ENCODE measurements at regions not wholly inside any gene's neighbourhood (a gene's known extent, or its start where the extent isn't known, plus 50 kb on each side); places are given as distances from the start of the nearest gene placed in this dataset.

GRCh38 chr12:128111333-128111732 is 155.6 kb upstream of the TMEM132C start:
- TF ChIP-seq YY1 (IDR thresholded peaks at IDR 0.05; ENCODE audit: low read depth) (no peak), USF1 (IDR thresholded peaks at IDR 0.05) (no peak), NFIC (IDR thresholded peaks at IDR 0.05) (no peak)

GRCh38 chr12:128111951-128112350 is 155.0 kb upstream of the TMEM132C start:
- no peak for TF ChIP-seq TEAD4 (IDR thresholded peaks at IDR 0.05)
- no peak for TF ChIP-seq YY1 (IDR thresholded peaks at IDR 0.05; ENCODE audit: low read depth)
- no peak for TF ChIP-seq MAX (IDR thresholded peaks at IDR 0.05)
- TF ChIP-seq FOXM1 (IDR thresholded peaks at IDR 0.05; ENCODE audit: borderline replicate concordance, low read depth), result no peak
- no peak for TF ChIP-seq TCF12 (IDR thresholded peaks at IDR 0.05; ENCODE audit: low read depth)
- no peak for TF ChIP-seq ZBTB7A (IDR thresholded peaks at IDR 0.05; ENCODE audit: low read depth)
- TF ChIP-seq CREB1 (IDR thresholded peaks at IDR 0.05; ENCODE audit: low read depth), result no peak
- no peak for TF ChIP-seq USF1 (IDR thresholded peaks at IDR 0.05)

- TF ChIP-seq YY1 (IDR thresholded peaks at IDR 0.05; ENCODE audit: low read depth) (no peak), NFIC (IDR thresholded peaks at IDR 0.05) (no peak), FOXM1 (IDR thresholded peaks at IDR 0.05; ENCODE audit: borderline replicate concordance, low read depth) (no peak), TCF12 (IDR thresholded peaks at IDR 0.05; ENCODE audit: low read depth) (no peak), RAD21 (IDR thresholded peaks at IDR 0.05; ENCODE audit: low read depth) (no peak), MAX (IDR thresholded peaks at IDR 0.05) (no peak), CREB1 (IDR thresholded peaks at IDR 0.05; ENCODE audit: low read depth) (no peak)
Measured at GRCh38 chr12:128114485-128114884, 152.5 kb upstream of the TMEM132C start.

GRCh38 chr12:128116537-128116936 is 150.4 kb upstream of the TMEM132C start:
- TF ChIP-seq EP300 (IDR thresholded peaks at IDR 0.05; ENCODE audit: borderline replicate concordance) (no peak), FOXM1 (IDR thresholded peaks at IDR 0.05; ENCODE audit: borderline replicate concordance, low read depth) (no peak), CREB1 (IDR thresholded peaks at IDR 0.05; ENCODE audit: low read depth) (no peak), YY1 (IDR thresholded peaks at IDR 0.05; ENCODE audit: low read depth) (no peak), RAD21 (IDR thresholded peaks at IDR 0.05; ENCODE audit: low read depth) (no peak), NFIC (IDR thresholded peaks at IDR 0.05) (no peak), TAF1 (IDR thresholded peaks at IDR 0.05; ENCODE audit: low read depth) (no peak), MAX (IDR thresholded peaks at IDR 0.05) (no peak), ZBTB7A (IDR thresholded peaks at IDR 0.05; ENCODE audit: low read depth) (no peak), USF1 (IDR thresholded peaks at IDR 0.05) (no peak)

GRCh38 chr12:128120035-128120434 is 146.9 kb upstream of the TMEM132C start:
- TF ChIP-seq EP300 (IDR thresholded peaks at IDR 0.05; ENCODE audit: borderline replicate concordance) (no peak), YY1 (IDR thresholded peaks at IDR 0.05; ENCODE audit: low read depth) (no peak), FOXM1 (IDR thresholded peaks at IDR 0.05; ENCODE audit: borderline replicate concordance, low read depth) (no peak), USF1 (IDR thresholded peaks at IDR 0.05) (no peak), TEAD4 (IDR thresholded peaks at IDR 0.05) (no peak), EGR1 (IDR thresholded peaks at IDR 0.05) (no peak), NFIC (IDR thresholded peaks at IDR 0.05) (no peak), TCF12 (IDR thresholded peaks at IDR 0.05; ENCODE audit: low read depth) (no peak), CREB1 (IDR thresholded peaks at IDR 0.05; ENCODE audit: low read depth) (no peak)

GRCh38 chr12:128121424-128121823 is 145.5 kb upstream of the TMEM132C start:
- TF ChIP-seq EP300 (IDR thresholded peaks at IDR 0.05; ENCODE audit: borderline replicate concordance), result no peak
- TF ChIP-seq TCF12 (IDR thresholded peaks at IDR 0.05; ENCODE audit: low read depth), result no peak
- no peak for TF ChIP-seq REST (IDR thresholded peaks at IDR 0.05; ENCODE audit: low read depth)
- TF ChIP-seq ZBTB7A (IDR thresholded peaks at IDR 0.05; ENCODE audit: low read depth), result no peak
- TF ChIP-seq RAD21 (IDR thresholded peaks at IDR 0.05; ENCODE audit: low read depth), result no peak

- no peak for TF ChIP-seq CEBPB (IDR thresholded peaks at IDR 0.05)
- no peak for TF ChIP-seq RAD21 (IDR thresholded peaks at IDR 0.05; ENCODE audit: low read depth)
- TF ChIP-seq YY1 (IDR thresholded peaks at IDR 0.05; ENCODE audit: low read depth), result no peak
- TF ChIP-seq REST (IDR thresholded peaks at IDR 0.05; ENCODE audit: low read depth), result no peak
- no peak for TF ChIP-seq NFIC (IDR thresholded peaks at IDR 0.05)
- no peak for TF ChIP-seq TEAD4 (IDR thresholded peaks at IDR 0.05)
- no peak for TF ChIP-seq CREB1 (IDR thresholded peaks at IDR 0.05; ENCODE audit: low read depth)
- TF ChIP-seq EP300 (IDR thresholded peaks at IDR 0.05; ENCODE audit: borderline replicate concordance), result no peak
- no peak for TF ChIP-seq USF1 (IDR thresholded peaks at IDR 0.05)
- TF ChIP-seq FOXM1 (IDR thresholded peaks at IDR 0.05; ENCODE audit: borderline replicate concordance, low read depth), result no peak
- no peak for TF ChIP-seq TAF1 (IDR thresholded peaks at IDR 0.05; ENCODE audit: low read depth)
- TF ChIP-seq ZBTB7A (IDR thresholded peaks at IDR 0.05; ENCODE audit: low read depth), result no peak
- no peak for TF ChIP-seq MAX (IDR thresholded peaks at IDR 0.05)
- TF ChIP-seq EGR1 (IDR thresholded peaks at IDR 0.05), result no peak
- no peak for TF ChIP-seq TCF12 (IDR thresholded peaks at IDR 0.05; ENCODE audit: low read depth)
Measured at GRCh38 chr12:128123096-128123495, 143.9 kb upstream of the TMEM132C start.
